Activated CD8-positive, alpha-beta T cell treated with anti-CD3 and anti-CD28 coated beads, Interleukin-2, amount 10 ng/mL, durations not matched to agents 7 days and 5 days (primary cell): ENCODE measurements at regions not wholly inside any gene's neighbourhood (a gene's known extent, or its start where the extent isn't known, plus 50 kb on each side); places are given as distances from the start of the nearest gene placed in this dataset.

Experiments used
- ATAC-seq: fragments of 150-1000 bp; cut with Tn5 transposase; one replicate; pipeline ENCODE4 v1.10.0; 2021; ENCODE audit warnings: moderate library complexity
- CTCF ChIA-PET: fragments of 350-600 bp; sonication (Branson Sonifier 250); formaldehyde crosslinking; loops from one replicate; lab custom pipeline; 2021; ENCODE audit warnings: antibody characterized with exemption; lab: Charles Lee
- POLR2A ChIA-PET: fragments of 350-600 bp; sonication (Branson Sonifier 250); formaldehyde crosslinking; loops from one replicate; lab custom pipeline; 2021; ENCODE audit warnings: antibody characterized with exemption; lab: Charles Lee
- DNase-seq: peaks from one replicate; pipeline ENCODE4 v3.0.0-alpha.2; 2020
- H3K27ac Mint-ChIP-seq: one replicate; pipeline ENCODE4 v1.8.0; 2021; ENCODE audit warnings: mild to moderate bottlenecking, mixed read lengths
- H3K27me3 Mint-ChIP-seq: one replicate; pipeline ENCODE4 v1.8.0; 2021; ENCODE audit warnings: low read depth, mixed read lengths
- H3K36me3 Mint-ChIP-seq: one replicate; pipeline ENCODE4 v1.8.0; 2021; ENCODE audit warnings: low read depth, mixed read lengths
- H3K4me1 Mint-ChIP-seq: one replicate; pipeline ENCODE4 v1.8.0; 2021; ENCODE audit warnings: low read depth, mixed read lengths
- H3K4me3 Mint-ChIP-seq: one replicate; pipeline ENCODE4 v1.8.0; 2021; ENCODE audit warnings: mild to moderate bottlenecking, mixed read lengths
- H3K9me3 Mint-ChIP-seq: one replicate; pipeline ENCODE4 v1.8.0; 2022; ENCODE audit warnings: mixed read lengths; ENCODE audit not compliant: insufficient read depth

GRCh38 chr4:152166567-152166966 lies 369.3 kb downstream of the FBXW7 start:
- no peaks in the 10 kb centered on the region for H3K4me1 Mint-ChIP-seq
- peaks cover 4% of the 10 kb centered on the region for H3K27me3 Mint-ChIP-seq
- ChIA-PET CTCF (interaction anchor here (0.7 kb wide), 1 partner anchor 361 kb away, joined by 3 read pairs; no protein-coding TSS in a partner anchor), POLR2A (no interaction called here)
- peak; percentile 27 for DNase-seq
- no peak overlapping the region for H3K4me3 Mint-ChIP-seq
- no peak for ATAC-seq
- no peak overlapping the region for H3K27ac Mint-ChIP-seq
- H3K36me3 Mint-ChIP-seq: no peaks in the 10 kb centered on the region
- H3K9me3 Mint-ChIP-seq: no peaks in the 10 kb centered on the region

- H3K36me3 Mint-ChIP-seq: no peaks in the 10 kb centered on the region
- DNase-seq: no peak
- ChIA-PET POLR2A (no interaction called here), CTCF (no interaction called here)
- peaks cover 4% of the 10 kb centered on the region for H3K27me3 Mint-ChIP-seq
- ATAC-seq: no peak
- no peak overlapping the region for H3K27ac Mint-ChIP-seq
- no peaks in the 10 kb centered on the region for H3K4me1 Mint-ChIP-seq
- no peak overlapping the region for H3K4me3 Mint-ChIP-seq
- no peaks in the 10 kb centered on the region for H3K9me3 Mint-ChIP-seq
Measured at GRCh38 chr4:152165846-152166245, 370.0 kb downstream of the FBXW7 start.

GRCh38 chr4:152165146-152165545 lies 370.7 kb downstream of the FBXW7 start:
- H3K36me3 Mint-ChIP-seq: no peaks in the 10 kb centered on the region
- H3K4me1 Mint-ChIP-seq: no peaks in the 10 kb centered on the region
- no peaks in the 10 kb centered on the region for H3K9me3 Mint-ChIP-seq
- H3K4me3 Mint-ChIP-seq: no peak overlapping the region
- ChIA-PET CTCF (no interaction called here), POLR2A (no interaction called here)
- ATAC-seq (no peak), DNase-seq (no peak)
- H3K27me3 Mint-ChIP-seq: peaks cover 4% of the 10 kb centered on the region
- no peak overlapping the region for H3K27ac Mint-ChIP-seq

- Mint-ChIP-seq H3K9me3 (no peaks in the 10 kb centered on the region), H3K36me3 (no peaks in the 10 kb centered on the region), H3K4me1 (no peaks in the 10 kb centered on the region), H3K27ac (no peak overlapping the region), H3K4me3 (no peak overlapping the region), H3K27me3 (peaks cover 4% of the 10 kb centered on the region)
- CTCF ChIA-PET: no interaction called here
- DNase-seq: no peak
- POLR2A ChIA-PET: no interaction called here
- ATAC-seq: no peak
Measured at GRCh38 chr4:152164561-152164960, 371.3 kb downstream of the FBXW7 start.

- H3K9me3 Mint-ChIP-seq: no peaks in the 10 kb centered on the region
- DNase-seq (no peak), ATAC-seq (no peak)
- no peak overlapping the region for H3K27ac Mint-ChIP-seq
- H3K4me3 Mint-ChIP-seq: no peak overlapping the region
- CTCF ChIA-PET: interaction anchor here (0.8 kb wide), 1 partner anchor 217 kb away, joined by 3 read pairs; no protein-coding TSS in a partner anchor
- no peaks in the 10 kb centered on the region for H3K36me3 Mint-ChIP-seq
- peaks cover 4% of the 10 kb centered on the region for H3K27me3 Mint-ChIP-seq
- H3K4me1 Mint-ChIP-seq: no peaks in the 10 kb centered on the region
- POLR2A ChIA-PET: no interaction called here
Measured at GRCh38 chr4:152162331-152162697, 373.6 kb downstream of the FBXW7 start.

GRCh38 chr4:152161676-152162330 lies 374.1 kb downstream of the FBXW7 start:
- H3K4me1 Mint-ChIP-seq: no peaks in the 10 kb centered on the region
- H3K27me3 Mint-ChIP-seq: peaks cover 4% of the 10 kb centered on the region
- DNase-seq (no peak), ATAC-seq (no peak)
- no peaks in the 10 kb centered on the region for H3K36me3 Mint-ChIP-seq
- H3K9me3 Mint-ChIP-seq: no peaks in the 10 kb centered on the region
- no peak overlapping the region for H3K27ac Mint-ChIP-seq
- CTCF ChIA-PET: interaction anchor here (0.8 kb wide), 1 partner anchor 218 kb away, joined by 3 read pairs; no protein-coding TSS in a partner anchor
- POLR2A ChIA-PET: no interaction called here
- H3K4me3 Mint-ChIP-seq: no peak overlapping the region

GRCh38 chr4:152160225-152160800 lies 375.6 kb downstream of the FBXW7 start:
- no peaks in the 10 kb centered on the region for H3K36me3 Mint-ChIP-seq
- H3K4me3 Mint-ChIP-seq: no peak overlapping the region
- ChIA-PET POLR2A (no interaction called here), CTCF (no interaction called here)
- no peaks in the 10 kb centered on the region for H3K9me3 Mint-ChIP-seq
- ATAC-seq (no peak), DNase-seq (no peak)
- H3K27me3 Mint-ChIP-seq: peaks cover 4% of the 10 kb centered on the region
- H3K27ac Mint-ChIP-seq: no peak overlapping the region
- peaks cover under 1% of the 10 kb centered on the region for H3K4me1 Mint-ChIP-seq

- no peak for DNase-seq
- Mint-ChIP-seq H3K4me1 (peaks cover 6% of the 10 kb centered on the region), H3K27ac (no peak overlapping the region), H3K27me3 (peaks cover 4% of the 10 kb centered on the region), H3K4me3 (no peak overlapping the region), H3K9me3 (no peaks in the 10 kb centered on the region), H3K36me3 (peaks cover 1% of the 10 kb centered on the region)
- CTCF ChIA-PET: no interaction called here
- ATAC-seq: no peak
- POLR2A ChIA-PET: no interaction called here
Measured at GRCh38 chr4:152159773-152160172, 376.1 kb downstream of the FBXW7 start.

GRCh38 chr4:152158225-152158624 lies 377.7 kb downstream of the FBXW7 start:
- Mint-ChIP-seq H3K4me1 (peaks cover 10% of the 10 kb centered on the region), H3K27ac (no peak overlapping the region), H3K4me3 (no peak overlapping the region), H3K36me3 (peaks cover 1% of the 10 kb centered on the region), H3K9me3 (no peaks in the 10 kb centered on the region), H3K27me3 (peaks cover 4% of the 10 kb centered on the region)
- POLR2A ChIA-PET: no interaction called here
- CTCF ChIA-PET: no interaction called here
- no peak for ATAC-seq
- no peak for DNase-seq

GRCh38 chr4:152157629-152158028 lies 378.3 kb downstream of the FBXW7 start:
- Mint-ChIP-seq H3K27me3 (peaks cover 4% of the 10 kb centered on the region), H3K36me3 (peaks cover 1% of the 10 kb centered on the region), H3K27ac (no peak overlapping the region), H3K9me3 (no peaks in the 10 kb centered on the region), H3K4me1 (peaks cover 10% of the 10 kb centered on the region), H3K4me3 (no peak overlapping the region)
- CTCF ChIA-PET: no interaction called here
- POLR2A ChIA-PET: interaction anchor here (0.6 kb wide), 1 partner anchor 136 kb away, joined by 3 read pairs; no protein-coding TSS in a partner anchor
- ATAC-seq (no peak), DNase-seq (no peak)

GRCh38 chr4:152156442-152156841 lies 379.4 kb downstream of the FBXW7 start:
- POLR2A ChIA-PET: no interaction called here
- no peak overlapping the region for H3K27ac Mint-ChIP-seq
- peaks cover 1% of the 10 kb centered on the region for H3K36me3 Mint-ChIP-seq
- CTCF ChIA-PET: interaction anchor here (0.9 to 1.2 kb wide), 2 partner anchors 56 to 200 kb away, joined by 3 read pairs; no protein-coding TSS in a partner anchor
- H3K4me3 Mint-ChIP-seq: no peak overlapping the region
- H3K27me3 Mint-ChIP-seq: peaks cover 7% of the 10 kb centered on the region
- no peak for DNase-seq
- H3K4me1 Mint-ChIP-seq: peaks cover 10% of the 10 kb centered on the region
- no peaks in the 10 kb centered on the region for H3K9me3 Mint-ChIP-seq
- ATAC-seq: no peak

- H3K4me3 Mint-ChIP-seq: no peak overlapping the region
- H3K27ac Mint-ChIP-seq: peak overlapping the region; percentile 36
- POLR2A ChIA-PET: no interaction called here
Measured at GRCh38 chr4:152155070-152155469, 380.8 kb downstream of the FBXW7 start.

More at GRCh38 chr4:152155070-152155469, 380.8 kb downstream of the FBXW7 start:
- ATAC-seq (no peak), DNase-seq (no peak)
- Mint-ChIP-seq H3K9me3 (no peaks in the 10 kb centered on the region), H3K4me1 (peaks cover 10% of the 10 kb centered on the region), H3K36me3 (peaks cover 1% of the 10 kb centered on the region), H3K27me3 (peaks cover 7% of the 10 kb centered on the region)
- CTCF ChIA-PET: no interaction called here
